H1 (cell line): ENCODE measurements at regions not wholly inside any gene's neighbourhood (a gene's known extent, or its start where the extent isn't known, plus 50 kb on each side); places are given as distances from the start of the nearest gene placed in this dataset.

Experiments
- CTCF ChIA-PET: fragments of 300-600 bp; sonication (Branson Sonifier 250); formaldehyde crosslinking; loops from one replicate; lab custom pipeline; 2021; ENCODE audit not compliant: partially characterized antibody; lab: Charles Lee
- POLR2A ChIA-PET: fragments of 300-600 bp; sonication (Branson Sonifier 250); formaldehyde crosslinking; loops from one replicate; lab custom pipeline; 2021; ENCODE audit warnings: inconsistent platforms; ENCODE audit not compliant: partially characterized antibody; lab: Charles Lee
- DNase-seq, 2 experiments: peaks; one replicate each; pipeline versions ENCODE4 v3.0.0 to v3.0.0-alpha.2; 2010 to 2022; ENCODE audit warnings: low spot score in 2 of 2, low read depth in 1 of 2, mixed read lengths in 1 of 2
- FAIRE-seq: peaks from 2 replicates; lab custom pipeline; 2011; peaks lifted over from hg19 to GRCh38; lab: Jason Lieb, UNC
- H2AFZ ChIP-seq: 2 replicates; pipeline ENCODE4 v1.8.1; 2012; ENCODE audit warnings: low read length, inconsistent platforms
- H2AK5ac ChIP-seq: 2 replicates; pipeline ENCODE4 v1.6.1; 2013; ENCODE audit warnings: low read depth, low read length
- H2BK120ac ChIP-seq: replicated peaks from 2 replicates; pipeline ENCODE3; 2013; ENCODE audit warnings: low read depth, low read length, inconsistent platforms
- H2BK12ac ChIP-seq: 2 replicates; pipeline ENCODE4 v1.6.1; 2013; ENCODE audit warnings: low read depth, low read length
- H2BK15ac ChIP-seq: 2 replicates; pipeline ENCODE4 v1.6.1; 2013; ENCODE audit warnings: low read length
- H2BK20ac ChIP-seq: 2 replicates; pipeline ENCODE4 v1.6.1; 2013; ENCODE audit warnings: low read length
- H2BK5ac ChIP-seq: 2 replicates; pipeline ENCODE4 v1.6.1; 2013; ENCODE audit warnings: low read depth, low read length
- H3K14ac ChIP-seq: 2 replicates; pipeline ENCODE4 v1.6.1; 2013; ENCODE audit warnings: inconsistent platforms; ENCODE audit not compliant: insufficient read length
- H3K18ac ChIP-seq: 2 replicates; pipeline ENCODE4 v1.6.1; 2013; ENCODE audit warnings: low read length; ENCODE audit errors: extremely low read depth
- H3K23ac ChIP-seq: 2 replicates; pipeline ENCODE4 v1.6.1; 2013; ENCODE audit warnings: inconsistent platforms; ENCODE audit not compliant: insufficient read length
- H3K23me2 ChIP-seq: 2 replicates; pipeline ENCODE4 v1.6.1; 2013; ENCODE audit warnings: low read depth, low read length
- H3K27ac ChIP-seq: 2 replicates; pipeline ENCODE4 v1.6.1; 2011; ENCODE audit warnings: low read depth, low read length, inconsistent platforms
- H3K27me3 ChIP-seq, 4 experiments: replicated peaks in 1 of 4; 1 replicate in 1 of 4; 2 replicates in 3 of 4; pipeline versions ENCODE4 v1.6.1 to v1.8.1; 2011 to 2013; ENCODE audit warnings: low read length in 3 of 4, mild to moderate bottlenecking in 3 of 4, inconsistent platforms in 2 of 4, mixed read lengths in 2 of 4, moderate library complexity in 1 of 4; ENCODE audit not compliant: control insufficient read depth in 3 of 4, insufficient read depth in 3 of 4; ENCODE audit errors: extremely low read depth in 1 of 4
- H3K36me3 ChIP-seq, 4 experiments: 2 replicates each; pipeline versions ENCODE4 v1.6.1 to v1.8.1; 2011 to 2013; ENCODE audit warnings: mild to moderate bottlenecking in 4 of 4, low read length in 3 of 4, moderate library complexity in 2 of 4, control low read depth in 1 of 4, inconsistent platforms in 1 of 4; ENCODE audit not compliant: insufficient read depth in 4 of 4, control insufficient read depth in 2 of 4
- H3K4ac ChIP-seq: replicated peaks from 2 replicates; pipeline ENCODE3; 2013; ENCODE audit warnings: low read length, low read depth, mixed read lengths, inconsistent platforms; ENCODE audit not compliant: insufficient read length
- H3K4me1 ChIP-seq, 4 experiments: replicated peaks in 1 of 4; 1 replicate in 1 of 4; 2 replicates in 3 of 4; pipeline versions ENCODE4 v1.6.1 to v1.8.1; 2011 to 2013; ENCODE audit warnings: low read length in 3 of 4, inconsistent platforms in 2 of 4, mixed read lengths in 1 of 4; ENCODE audit not compliant: insufficient read depth in 4 of 4, control insufficient read depth in 3 of 4
- H3K4me2 ChIP-seq, 2 experiments: 2 replicates each; pipeline versions ENCODE4 v1.6.1 to v1.8.1; 2011 to 2013; ENCODE audit warnings: low read depth in 2 of 2, low read length in 2 of 2, control low read depth in 1 of 2, inconsistent platforms in 1 of 2, mild to moderate bottlenecking in 1 of 2; ENCODE audit not compliant: insufficient read depth in 1 of 2
- H3K4me3 ChIP-seq, 4 experiments: fragments of 200-600, 300-600 bp in 1 of 4; sonication (generic), shearing (Covaris generic), sonication (Bioruptor Twin) in 1 of 4; 2 replicates each; pipeline versions ENCODE4 v1.5.1 to v1.8.1; 2011 to 2016; ENCODE audit warnings: low read length in 4 of 4, low read depth in 3 of 4, control low read depth in 2 of 4, inconsistent platforms in 2 of 4, mild to moderate bottlenecking in 2 of 4, mixed read lengths in 1 of 4, moderate library complexity in 1 of 4; ENCODE audit not compliant: insufficient read depth in 2 of 4; ENCODE audit errors: extremely low read depth in 1 of 4
- H3K56ac ChIP-seq: replicated peaks from 2 replicates; pipeline ENCODE3; 2013; ENCODE audit warnings: low read depth, mild to moderate bottlenecking, mixed read lengths, low read length, inconsistent platforms; ENCODE audit not compliant: insufficient read length
- H3K79me1 ChIP-seq: 2 replicates; pipeline ENCODE4 v1.6.1; 2013; ENCODE audit warnings: low read depth, low read length, control low read depth
- H3K79me2 ChIP-seq, 2 experiments: 2 replicates each; pipeline versions ENCODE4 v1.6.1 to v1.8.1; 2012 to 2013; ENCODE audit warnings: low read length in 2 of 2, mild to moderate bottlenecking in 2 of 2, inconsistent platforms in 1 of 2; ENCODE audit not compliant: insufficient read depth in 2 of 2, control insufficient read depth in 1 of 2
- H3K9ac ChIP-seq, 4 experiments: replicated peaks in 1 of 4; 1 replicate in 1 of 4; 2 replicates in 3 of 4; pipeline versions ENCODE4 v1.6.1 to v1.8.1; 2011 to 2013; ENCODE audit warnings: low read depth in 3 of 4, low read length in 3 of 4, control low read depth in 2 of 4, mild to moderate bottlenecking in 2 of 4, moderate library complexity in 2 of 4, inconsistent platforms in 1 of 4; ENCODE audit errors: extremely low read depth in 1 of 4
- H3K9me3 ChIP-seq, 2 experiments: 2 replicates each; pipeline versions ENCODE4 v1.6.1 to v1.8.1; 2012 to 2013; ENCODE audit warnings: mild to moderate bottlenecking in 2 of 2, moderate library complexity in 2 of 2, control low read depth in 1 of 2, inconsistent platforms in 1 of 2, low read depth in 1 of 2, low read length in 1 of 2, mixed read lengths in 1 of 2; ENCODE audit not compliant: insufficient read depth in 2 of 2
- H4K20me1 ChIP-seq, 2 experiments: replicated peaks in 1 of 2; 2 replicates each; pipeline versions ENCODE3 to v1.8.1; 2011 to 2013; ENCODE audit warnings: inconsistent platforms in 2 of 2, low read length in 2 of 2, mild to moderate bottlenecking in 1 of 2; ENCODE audit not compliant: insufficient read depth in 2 of 2, control insufficient read depth in 1 of 2
- H4K5ac ChIP-seq: 2 replicates; pipeline ENCODE4 v1.6.1; 2013; ENCODE audit warnings: low read length, low read depth, mixed read lengths, inconsistent platforms; ENCODE audit not compliant: insufficient read length
- H4K8ac ChIP-seq: 2 replicates; pipeline ENCODE4 v1.8.0; 2013; ENCODE audit warnings: mild to moderate bottlenecking, moderate library complexity, low read length, inconsistent platforms; ENCODE audit not compliant: insufficient read depth; ENCODE audit errors: extremely low read depth
- H4K91ac ChIP-seq: replicated peaks from 2 replicates; pipeline ENCODE3; 2013; ENCODE audit warnings: low read length, mixed read lengths, inconsistent platforms; ENCODE audit not compliant: insufficient read length
- CTBP2 ChIP-seq: IDR thresholded peaks from 2 replicates; pipeline ENCODE4 v1.7.0; 2011; ENCODE audit warnings: borderline replicate concordance, mild to moderate bottlenecking, moderate library complexity, mixed read lengths, low read length; ENCODE audit not compliant: insufficient read depth, insufficient read length
- FOSL1 ChIP-seq: IDR thresholded peaks from 2 replicates; pipeline ENCODE4 v1.6.1; 2011; ENCODE audit warnings: mild to moderate bottlenecking, low read depth, low read length, moderate library complexity; ENCODE audit not compliant: insufficient read depth
- GABPA ChIP-seq: IDR thresholded peaks from 2 replicates; pipeline ENCODE4 v1.6.1; 2011; ENCODE audit warnings: mild to moderate bottlenecking, low read length, moderate library complexity, borderline replicate concordance; ENCODE audit not compliant: insufficient read depth
- KDM5A ChIP-seq: fragments of 200-600 bp; IDR thresholded peaks from 2 replicates; pipeline ENCODE4 v1.7.1; 2012; ENCODE audit warnings: mild to moderate bottlenecking, low read length, inconsistent platforms, mixed read lengths
- RNF2 ChIP-seq: fragments of 200-900, 300-1000 bp; sonication (generic); IDR thresholded peaks from 2 replicates; pipeline ENCODE4 v1.7.1; 2016; ENCODE audit warnings: borderline replicate concordance, low read depth, mild to moderate bottlenecking, antibody characterized with exemption, low read length; ENCODE audit not compliant: poor library complexity, severe bottlenecking; ENCODE audit errors: missing control alignments
- SIRT6 ChIP-seq: IDR thresholded peaks from one replicate; pipeline ENCODE4 v1.7.1; 2012; ENCODE audit warnings: low read length, inconsistent platforms
- SRF ChIP-seq: IDR thresholded peaks from 2 replicates; pipeline ENCODE4 v1.6.1; 2011; ENCODE audit warnings: mild to moderate bottlenecking, low read depth, low read length, moderate library complexity
- TAF7 ChIP-seq: optimal IDR thresholded peaks from 2 replicates; pipeline ENCODE3; 2011; ENCODE audit warnings: low read depth, mild to moderate bottlenecking, inconsistent platforms, low read length, moderate library complexity, borderline replicate concordance
- TBP ChIP-seq: IDR thresholded peaks from 2 replicates; pipeline ENCODE4 v1.6.1; 2011; ENCODE audit warnings: low read depth, low read length, improper control_type of control experiment
- TEAD4 ChIP-seq: IDR thresholded peaks from 2 replicates; pipeline ENCODE4 v1.6.1; 2012; ENCODE audit warnings: low read depth, low read length, inconsistent platforms, mixed read lengths
- YY1 ChIP-seq: IDR thresholded peaks from 2 replicates; pipeline ENCODE4 v1.6.1; 2011; ENCODE audit warnings: low read depth, mild to moderate bottlenecking, low read length
- WGBS, 2 experiments: shearing (Covaris generic) in 1 of 2; methylation state at CpG; one replicate each; pipeline versions ENCODE4 v1.1.6 to v1.1.7; 2013 to 2015; ENCODE audit warnings: low lambda C conversion rate in 2 of 2, mixed read lengths in 2 of 2, inconsistent platforms in 1 of 2, low coverage in 1 of 2, missing lambda C conversion rate in 1 of 2; ENCODE audit not compliant: insufficient replicate concordance in 2 of 2, insufficient coverage in 1 of 2, insufficient read length in 1 of 2; ENCODE audit errors: extremely low coverage in 1 of 2, missing lambda C conversion rate in 1 of 2; 5-methylcytosine and 5-hydroxymethylcytosine counted together
- TF ChIP-seq, protein P1 (sequence below): IDR thresholded peaks from 2 replicates; pipeline ENCODE4 v1.6.1; 2012; ENCODE audit warnings: inconsistent platforms
- TF ChIP-seq, protein P2 (sequence below): IDR thresholded peaks from 2 replicates; pipeline ENCODE4 v1.6.1; 2011; ENCODE audit warnings: low read depth, mild to moderate bottlenecking, low read length; ENCODE audit not compliant: insufficient read depth

DNA sequence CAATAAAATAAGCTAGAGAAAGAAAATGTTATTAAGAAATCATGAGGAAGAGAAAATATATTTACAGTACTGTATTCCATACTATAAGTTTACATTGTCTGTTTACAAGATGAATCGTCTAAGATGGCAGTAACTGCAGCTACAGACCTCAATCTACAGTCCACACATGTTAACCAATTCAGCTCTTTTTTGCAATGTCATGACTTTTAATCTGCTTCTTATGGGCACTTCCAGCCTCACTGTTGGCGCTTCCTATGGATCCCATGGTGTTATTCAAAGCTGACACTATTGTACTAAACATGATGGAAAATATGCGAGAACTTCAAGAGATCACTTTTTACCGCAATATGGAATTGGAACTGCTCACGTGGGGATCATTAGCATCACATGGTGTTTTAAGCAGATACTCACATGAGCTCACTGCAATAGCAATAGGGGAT lies 451.5 kb upstream of the CITED2 start:
- FAIRE-seq: no peak
- no peak overlapping the region for H3K56ac ChIP-seq
- ChIA-PET CTCF (interaction anchor here (1.0 to 1.3 kb wide), 2 partner anchors 19 to 28 kb away, joined by 3 to 4 read pairs; no protein-coding TSS in a partner anchor), POLR2A (no interaction called here)
- no peak overlapping the region for H2BK5ac ChIP-seq
- 95% methylated on average over 5 of the region's 5 CpGs; no CpG with 5 or more reads in 1 of the 2 experiments for WGBS, 2 experiments
- no peaks in the 10 kb centered on the region for H4K20me1 ChIP-seq
- no peaks in the 10 kb centered on the region for H3K36me3 ChIP-seq
- DNase-seq: no peak
- no peak overlapping the region for H4K8ac ChIP-seq
- H3K9me3 ChIP-seq: no peaks in the 10 kb centered on the region
- no peak overlapping the region for H2AFZ ChIP-seq
- H2BK120ac ChIP-seq: no peak overlapping the region
- no peaks in the 10 kb centered on the region for H3K4me1 ChIP-seq
- H3K79me2 ChIP-seq: no peaks in the 10 kb centered on the region
- no peak overlapping the region for H3K14ac ChIP-seq
- H3K27me3 ChIP-seq: no peaks in the 10 kb centered on the region
- no peak overlapping the region for H3K27ac ChIP-seq
- H3K23ac ChIP-seq: no peak overlapping the region
- H2AK5ac ChIP-seq: no peak overlapping the region
- no peaks in the 10 kb centered on the region for H3K23me2 ChIP-seq
- no peak overlapping the region for H4K5ac ChIP-seq
- no peak overlapping the region for H3K4ac ChIP-seq
- H2BK12ac ChIP-seq: no peak overlapping the region
- H3K4me2 ChIP-seq: no peak overlapping the region
- H3K9ac ChIP-seq: no peak overlapping the region
- no peak overlapping the region for H2BK15ac ChIP-seq
- H4K91ac ChIP-seq: no peak overlapping the region
- no peak overlapping the region for H3K4me3 ChIP-seq
- H2BK20ac ChIP-seq: no peak overlapping the region
- H3K18ac ChIP-seq: no peak overlapping the region
- no peaks in the 10 kb centered on the region for H3K79me1 ChIP-seq
- no peak for TF ChIP-seq RNF2
- TF ChIP-seq CTBP2: no peak
- no peak for TF ChIP-seq GABPA
- TF ChIP-seq, protein P1, sequence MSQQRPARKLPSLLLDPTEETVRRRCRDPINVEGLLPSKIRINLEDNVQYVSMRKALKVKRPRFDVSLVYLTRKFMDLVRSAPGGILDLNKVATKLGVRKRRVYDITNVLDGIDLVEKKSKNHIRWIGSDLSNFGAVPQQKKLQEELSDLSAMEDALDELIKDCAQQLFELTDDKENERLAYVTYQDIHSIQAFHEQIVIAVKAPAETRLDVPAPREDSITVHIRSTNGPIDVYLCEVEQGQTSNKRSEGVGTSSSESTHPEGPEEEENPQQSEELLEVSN: no peak
- TF ChIP-seq KDM5A: no peak
- TF ChIP-seq, protein P2, sequence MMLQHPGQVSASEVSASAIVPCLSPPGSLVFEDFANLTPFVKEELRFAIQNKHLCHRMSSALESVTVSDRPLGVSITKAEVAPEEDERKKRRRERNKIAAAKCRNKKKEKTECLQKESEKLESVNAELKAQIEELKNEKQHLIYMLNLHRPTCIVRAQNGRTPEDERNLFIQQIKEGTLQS: no peak
- TF ChIP-seq FOSL1: no peak
- TF ChIP-seq TBP: no peak
- TF ChIP-seq SIRT6: no peak
- no peak for TF ChIP-seq TAF7
- no peak for TF ChIP-seq YY1
- no peak for TF ChIP-seq TEAD4
- no peak for TF ChIP-seq SRF
